Activated gamma-delta T cell (primary cell): ENCODE measurements at regions not wholly inside any gene's neighbourhood (a gene's known extent, or its start where the extent isn't known, plus 50 kb on each side); places are given as distances from the start of the nearest gene placed in this dataset.
"Not testable (repeated sequence)": the region's sequence is repeated elsewhere in the genome, so short reads cannot be mapped to it uniquely, and the experiment has no call there.

ENCODE experiments used
- DNase-seq: peaks from one replicate; lab custom pipeline; 2025; lab: John Stamatoyannopoulos, UW

DNA sequence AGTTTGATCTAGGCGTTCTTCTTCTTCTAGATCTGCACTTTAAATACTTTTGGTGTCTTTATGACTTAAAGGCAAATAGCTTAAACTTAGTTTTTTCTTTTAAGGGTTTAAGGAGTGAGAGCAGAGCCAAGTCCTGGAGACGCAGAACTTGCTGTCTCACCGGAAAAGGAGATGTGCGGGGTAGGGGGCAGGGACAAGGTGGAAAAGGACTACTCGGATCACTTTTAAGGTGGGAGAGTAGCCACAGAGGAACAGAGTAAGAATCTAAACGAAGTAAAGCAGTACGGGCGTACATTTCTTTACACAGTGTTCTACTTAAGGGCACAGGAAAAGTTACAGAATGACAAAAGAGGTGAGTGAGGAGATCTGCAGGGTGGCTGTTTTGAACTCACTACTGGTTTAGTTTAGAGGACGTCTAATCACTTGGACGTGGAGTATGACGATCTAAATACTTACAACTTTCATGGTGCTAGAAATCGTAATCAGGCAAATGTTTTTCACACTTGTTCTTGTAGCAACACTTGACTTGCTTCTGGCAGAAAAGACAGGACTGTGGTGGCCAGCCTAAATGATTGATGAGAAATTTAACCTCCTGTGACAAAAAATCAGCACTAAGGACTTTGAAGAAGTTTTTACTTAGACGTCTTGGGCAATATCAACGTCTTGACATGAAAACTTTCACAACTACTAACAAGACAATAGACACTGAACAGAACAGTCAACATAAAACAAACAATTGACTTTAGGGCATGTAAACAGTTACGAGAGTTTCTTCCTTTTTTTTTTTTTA lies 127.0 kb downstream of the ART5 start:
- not testable (repeated sequence) for DNase-seq

DNA sequence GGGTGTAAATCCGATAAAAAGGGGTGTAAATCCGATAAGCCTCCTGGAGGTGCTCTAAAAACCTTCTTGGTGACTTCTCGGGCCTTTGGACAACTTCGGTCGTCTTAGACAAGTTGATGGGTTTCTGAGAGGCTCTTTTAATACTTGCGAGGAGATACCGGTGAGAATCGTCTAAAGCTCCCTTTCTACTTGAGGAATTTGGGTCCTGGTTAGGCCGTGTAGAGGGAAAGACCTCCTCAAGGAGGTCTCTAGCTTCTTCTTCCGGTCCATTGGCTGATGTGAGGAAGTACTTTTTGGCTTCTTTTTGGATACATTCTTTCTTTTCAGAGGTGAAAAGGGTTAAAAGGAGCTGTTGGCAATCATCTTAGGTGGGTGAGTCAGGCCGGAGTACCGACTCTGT lies 128.5 kb downstream of the ART5 start:
- DNase-seq, result not testable (repeated sequence)

DNA sequence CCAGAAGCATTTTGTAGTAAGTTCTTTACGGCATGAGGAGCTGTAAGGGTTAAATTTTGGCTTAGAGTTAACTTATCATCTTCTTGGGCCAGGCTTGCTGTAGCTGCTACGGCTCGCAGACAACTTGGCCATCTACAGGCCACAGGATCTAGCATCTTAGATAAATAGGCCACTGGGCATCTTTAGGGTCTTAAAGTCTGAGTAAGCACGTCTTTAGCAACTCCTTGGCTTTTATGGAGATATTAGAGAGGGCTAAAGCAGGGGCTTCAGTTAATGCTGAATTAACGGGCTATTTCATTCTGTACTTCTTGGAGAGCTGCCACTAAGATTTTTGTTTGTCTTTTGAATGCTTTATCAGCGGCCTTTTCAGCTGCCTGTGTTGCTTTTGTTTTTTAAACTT lies 129.0 kb downstream of the ART5 start:
- DNase-seq, result not testable (repeated sequence)

DNA sequence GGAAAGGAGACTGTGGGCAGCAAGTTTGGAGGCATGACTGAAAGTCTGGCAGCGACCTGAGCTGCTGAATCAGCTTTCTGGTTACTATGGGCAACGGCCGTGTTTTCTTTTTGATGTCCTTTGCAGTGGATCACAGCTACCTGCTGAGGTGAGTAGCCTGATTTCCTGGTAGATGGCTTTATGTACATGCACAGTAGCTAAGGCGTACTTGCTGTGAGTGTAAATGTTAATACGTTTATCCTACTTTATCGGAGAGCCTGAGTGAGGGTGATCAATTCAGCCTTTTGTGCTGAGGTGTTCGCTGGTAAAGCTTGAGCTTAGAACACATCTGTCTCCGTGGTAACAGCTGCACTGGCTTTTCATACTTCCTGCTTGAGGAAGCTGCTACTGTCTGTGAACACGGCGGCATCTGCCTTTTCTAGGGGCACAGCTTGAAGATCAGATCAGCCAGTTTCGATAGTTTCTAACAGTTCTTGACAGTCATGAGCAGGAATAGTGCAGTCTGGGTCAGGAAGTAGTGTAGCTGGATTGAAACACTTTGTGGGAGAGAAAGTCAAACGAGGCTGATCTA lies 129.6 kb downstream of the ART5 start:
- not testable (repeated sequence) for DNase-seq

DNA sequence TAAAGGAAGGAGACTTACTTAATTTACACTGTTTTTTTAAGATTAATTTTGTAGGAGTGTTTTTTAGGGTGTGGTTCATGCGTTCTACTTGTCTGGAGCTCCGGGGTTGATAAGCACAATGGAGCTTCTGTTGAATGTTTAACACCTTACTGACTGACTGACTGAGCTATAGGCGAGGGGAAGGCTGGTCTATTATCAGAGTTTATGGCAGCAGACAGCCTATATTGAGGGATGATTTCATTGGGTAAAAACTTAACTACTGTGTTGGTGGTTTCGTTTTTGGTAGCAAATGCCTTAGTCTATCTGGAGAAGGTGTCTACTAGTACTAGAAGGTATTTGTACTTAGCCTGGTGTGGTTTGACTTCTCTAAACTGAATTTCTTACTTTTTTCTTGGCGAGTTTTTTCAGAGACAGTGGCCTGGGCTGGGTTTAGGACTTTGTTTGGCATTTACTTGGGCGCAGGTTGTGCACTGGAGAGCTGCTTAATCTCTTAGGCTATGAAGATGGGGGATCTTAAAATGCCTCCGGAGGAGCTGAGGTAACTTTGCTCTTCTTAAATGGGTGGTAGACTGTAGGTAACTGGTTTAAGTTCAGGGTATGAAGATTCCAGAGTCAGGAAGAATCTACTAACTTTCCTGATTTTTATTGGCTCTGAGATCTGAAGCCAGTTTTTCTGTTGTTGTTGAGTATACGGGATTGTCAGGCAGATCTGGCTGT lies 130.2 kb downstream of the ART5 start:
- not testable (repeated sequence) for DNase-seq

DNA sequence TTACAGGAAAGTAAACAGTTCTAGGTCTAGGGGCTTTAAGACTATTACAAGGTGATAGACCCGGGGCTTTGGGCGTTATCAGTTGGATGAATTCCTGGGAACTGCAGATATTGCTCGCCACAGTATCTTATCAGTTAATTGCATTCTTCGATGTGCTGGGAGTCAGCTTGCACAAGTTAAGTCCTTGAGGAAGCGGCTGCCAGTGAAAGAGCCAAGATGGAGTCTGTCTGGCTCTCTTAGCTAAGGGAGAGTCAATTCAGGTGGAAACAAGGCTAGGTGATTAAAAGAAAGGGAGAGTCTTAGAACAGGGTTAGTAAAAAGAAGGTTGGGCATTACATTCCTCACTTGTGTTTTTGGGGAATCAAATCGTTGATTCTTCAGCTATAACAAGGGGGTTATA lies 130.6 kb upstream of the ZNF195 start:
- DNase-seq, result not testable (repeated sequence)

DNA sequence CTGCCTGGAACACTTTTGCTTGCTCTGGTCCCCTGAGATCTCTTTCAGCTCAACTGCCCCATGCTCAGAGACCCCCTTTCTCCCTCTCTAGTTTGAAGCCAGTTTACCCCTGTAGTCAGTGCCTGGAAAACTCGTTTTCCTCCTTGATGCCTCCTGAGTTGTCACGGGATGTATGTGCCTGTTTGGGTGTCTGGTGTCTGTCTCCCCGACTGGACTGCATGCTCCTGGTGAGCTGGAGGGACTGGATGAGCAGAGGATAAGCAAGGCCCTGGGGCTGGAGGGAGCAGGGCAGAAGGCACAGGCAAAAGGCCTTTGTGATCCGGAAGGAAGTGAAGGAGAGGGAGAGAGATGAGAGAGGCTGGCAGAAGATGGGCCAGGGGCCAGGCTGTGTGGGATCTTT lies 120.3 kb upstream of the ZNF195 start:
- DNase-seq, result not testable (repeated sequence)

DNA sequence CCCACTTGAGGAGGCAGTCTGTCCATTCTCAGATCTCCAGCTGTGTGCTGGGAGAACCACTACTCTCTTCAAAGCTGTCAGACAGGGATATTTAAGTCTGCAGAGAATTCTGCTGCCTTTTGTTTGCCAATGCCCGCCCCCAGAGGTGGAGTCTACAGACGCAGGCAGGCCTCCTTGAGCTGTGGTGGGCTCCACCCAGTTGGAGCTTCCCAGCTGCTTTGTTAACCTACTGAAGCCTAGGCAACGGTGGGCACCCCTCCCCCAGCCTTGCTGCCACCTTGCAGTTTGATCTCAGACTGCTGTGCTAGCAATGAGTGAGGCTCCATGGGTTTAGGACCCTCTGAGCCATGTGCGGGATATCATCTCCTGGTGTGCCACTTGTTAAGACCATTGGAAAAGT lies 119.4 kb upstream of the ZNF195 start:
- DNase-seq, result not testable (repeated sequence)

DNA sequence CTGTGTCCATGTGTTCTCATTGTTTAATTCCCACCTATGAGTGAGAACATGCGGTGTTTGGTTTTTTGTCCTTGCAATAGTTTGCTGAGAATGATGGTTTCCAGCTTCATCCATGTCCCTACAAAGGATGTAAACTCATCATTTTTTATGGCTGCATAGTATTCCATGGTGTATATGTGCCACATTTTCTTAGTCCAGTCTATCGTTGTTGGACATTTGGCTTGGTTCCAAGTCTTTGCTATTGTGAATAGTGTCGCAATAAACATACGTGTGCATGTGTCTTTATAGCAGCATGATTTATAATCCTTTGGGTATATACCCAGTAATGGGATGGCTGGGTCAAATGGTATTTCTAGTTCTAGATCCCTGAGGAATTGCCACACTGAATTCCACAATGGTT lies 114.2 kb upstream of the ZNF195 start:
- not testable (repeated sequence) for DNase-seq

DNA sequence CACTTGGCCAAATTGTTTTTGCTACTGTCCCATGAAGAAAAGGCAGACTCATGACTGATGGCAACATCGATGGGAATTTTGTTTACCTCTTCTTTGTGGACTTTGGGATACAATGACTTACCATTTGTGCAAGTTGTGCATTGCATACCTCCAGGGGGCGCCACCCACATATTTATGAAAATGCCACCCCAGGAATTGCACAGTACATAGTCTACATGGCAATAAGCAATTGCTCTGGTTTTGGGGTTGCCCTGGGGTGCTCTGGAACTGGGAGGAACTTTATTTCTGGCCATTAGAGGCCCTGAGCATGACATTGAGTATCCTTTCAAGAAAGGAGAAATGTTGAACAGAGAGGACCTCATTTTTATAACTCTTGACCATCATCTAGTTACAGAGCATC lies 109.1 kb upstream of the ZNF195 start:
- not testable (repeated sequence) for DNase-seq

DNA sequence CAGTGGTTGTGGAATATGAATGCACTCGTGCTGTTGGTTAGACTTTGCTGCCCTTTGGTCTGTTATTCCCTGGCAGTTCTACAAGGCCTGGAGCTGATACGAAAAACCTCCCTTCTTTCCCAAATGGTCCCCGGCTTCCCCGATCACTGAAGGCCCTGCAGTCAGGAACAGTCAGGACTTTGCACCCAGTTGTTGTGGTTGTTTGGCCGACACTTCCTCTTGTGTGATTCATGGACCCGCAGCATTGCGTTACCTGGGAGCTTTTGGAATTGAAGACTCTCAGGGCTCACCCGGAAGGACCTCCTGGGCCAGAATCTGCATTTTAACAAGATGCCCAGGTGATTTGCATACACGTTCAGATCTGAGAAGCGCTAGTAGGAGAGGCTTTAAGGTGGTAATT lies 106.8 kb upstream of the ZNF195 start:
- DNase-seq, result not testable (repeated sequence)

DNA sequence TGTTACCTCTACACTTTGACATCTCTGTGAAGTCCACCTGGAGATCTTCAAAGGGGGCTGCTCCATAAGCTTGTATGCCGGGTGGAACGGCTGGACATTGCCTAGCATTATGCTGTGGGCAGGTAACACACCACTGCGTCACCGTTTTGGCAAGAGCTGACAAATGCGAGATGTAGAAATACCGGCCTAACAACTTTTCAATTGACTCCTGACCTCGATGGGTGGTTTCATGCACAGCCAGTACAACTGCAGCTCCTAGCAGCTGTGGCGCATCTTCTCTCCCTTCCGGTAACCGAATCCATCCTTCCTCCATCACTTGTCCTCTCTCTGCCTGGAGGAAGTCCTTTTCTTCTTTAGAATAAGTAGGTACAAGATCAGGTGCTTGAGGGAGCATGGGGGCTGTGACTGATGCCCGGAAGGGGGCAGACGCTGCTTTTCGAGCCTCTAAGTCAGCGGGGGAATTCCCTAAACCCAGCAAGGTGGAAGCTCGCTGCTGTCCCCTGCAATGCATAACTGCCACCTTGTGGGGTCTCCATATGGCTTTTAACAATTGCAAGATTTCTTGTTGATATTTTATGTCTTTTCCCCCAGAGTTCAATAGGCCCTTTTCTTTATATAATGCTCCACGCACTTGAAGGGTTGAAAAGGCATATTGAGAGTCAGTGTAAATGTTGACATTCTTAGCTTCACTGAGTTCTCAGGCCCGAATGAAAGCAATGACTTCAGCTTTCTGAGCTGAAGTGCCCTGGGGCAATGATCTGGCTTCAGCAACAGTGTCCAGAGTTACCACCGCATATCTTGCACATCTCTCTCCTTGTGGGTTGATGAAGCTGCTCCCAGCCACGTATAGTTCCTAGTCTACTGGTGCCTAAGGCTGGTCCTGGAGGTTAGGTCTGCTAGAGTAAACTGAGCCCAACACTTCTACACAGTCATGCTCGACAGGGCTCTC lies 98.3 kb upstream of the ZNF195 start:
- DNase-seq, result not testable (repeated sequence)

DNA sequence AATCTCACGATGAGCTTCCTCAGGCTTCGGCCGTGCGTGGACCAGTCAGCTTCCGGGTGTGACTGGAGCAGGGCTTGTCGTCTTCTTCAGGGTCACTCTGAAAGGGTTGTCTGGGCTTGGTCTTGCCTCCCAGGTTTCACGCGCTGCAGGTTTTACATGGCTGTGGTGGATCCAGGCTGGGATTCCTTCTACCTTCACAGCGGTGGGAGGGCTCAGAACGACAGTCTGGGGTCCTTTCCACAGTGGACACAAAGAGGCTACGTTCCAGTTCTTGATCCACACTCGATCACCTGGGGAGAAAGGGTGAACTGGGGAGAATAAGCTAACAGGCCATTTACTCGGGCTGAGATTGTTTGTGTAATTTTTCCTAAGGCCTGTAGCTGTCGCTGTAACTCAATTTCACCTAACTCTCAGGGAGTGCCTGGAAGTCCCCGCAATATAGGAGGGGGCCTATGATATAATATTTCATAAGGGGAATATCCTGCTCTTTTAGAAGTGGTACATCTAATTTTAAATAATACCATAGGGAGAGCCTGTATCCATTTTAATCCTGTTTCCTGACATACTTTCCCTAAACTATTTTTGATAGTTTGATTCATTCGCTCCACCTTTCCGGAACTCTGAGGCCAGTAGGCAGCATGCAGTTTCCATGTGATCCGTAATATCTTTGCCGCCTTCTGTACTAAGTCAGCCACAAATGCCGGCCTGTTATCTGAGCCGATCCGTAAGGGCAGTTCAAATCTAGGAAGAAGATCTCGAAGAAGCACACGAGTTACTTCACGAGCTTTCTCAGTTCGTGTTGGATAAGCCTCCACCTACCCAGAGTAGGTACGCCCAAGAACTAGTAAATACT lies 97.4 kb upstream of the ZNF195 start:
- not testable (repeated sequence) for DNase-seq

DNA sequence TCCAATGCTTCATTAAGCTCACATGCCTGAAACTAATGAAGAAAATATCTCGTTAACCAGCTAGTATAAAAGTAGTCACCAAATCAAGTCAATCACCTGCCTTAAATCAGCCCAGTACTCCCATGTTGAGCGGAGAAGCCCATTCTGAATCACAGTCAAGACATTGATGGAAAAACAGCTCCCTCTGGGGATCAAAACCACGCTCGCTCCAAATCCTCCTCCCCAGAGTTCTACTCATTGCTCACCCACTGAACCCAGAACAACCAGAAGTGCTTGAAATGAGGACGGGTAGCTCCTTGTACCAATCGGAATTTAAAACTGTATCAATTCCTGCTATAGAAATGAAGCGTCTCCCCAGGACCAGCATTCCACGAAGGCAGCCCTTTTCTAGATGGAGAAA lies 90.0 kb upstream of the ZNF195 start:
- not testable (repeated sequence) for DNase-seq

DNA sequence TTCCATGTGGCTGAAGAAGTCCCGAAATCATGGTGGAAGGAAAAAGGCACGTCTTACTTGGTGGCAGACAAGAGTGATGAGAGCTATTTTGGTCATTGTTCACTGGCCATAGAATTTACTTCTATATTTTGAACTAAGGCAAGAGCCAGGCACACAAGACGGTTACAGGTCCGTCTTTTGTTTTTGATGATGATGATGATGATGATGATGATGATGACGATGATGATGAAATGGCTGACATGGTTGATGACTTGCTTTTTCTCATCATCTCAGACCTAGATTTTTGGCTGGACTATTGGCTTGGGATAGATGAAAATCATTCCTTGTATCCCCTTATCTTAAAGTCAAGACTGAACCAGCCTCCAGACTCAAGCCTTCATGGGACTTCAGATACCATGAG lies 88.7 kb upstream of the ZNF195 start:
- DNase-seq, result not testable (repeated sequence)

DNA sequence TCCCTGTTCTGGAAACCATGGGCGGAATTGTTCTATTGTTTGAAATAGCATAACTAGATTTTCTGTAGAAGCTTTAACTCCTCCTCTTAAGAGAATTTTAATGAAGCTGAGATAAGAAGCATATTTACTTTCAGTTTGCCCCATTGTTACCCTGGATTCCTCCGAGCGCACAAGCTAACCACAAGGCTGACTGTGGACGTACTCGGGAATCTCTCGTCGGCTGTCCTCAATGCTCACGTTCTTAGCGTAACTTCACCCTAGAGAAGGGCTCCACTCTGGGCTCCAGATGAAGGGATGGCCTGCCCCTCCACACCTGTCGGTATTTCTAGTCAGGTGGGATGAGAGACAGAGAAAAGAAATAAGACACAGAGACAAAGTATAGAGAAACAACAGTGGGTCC lies 76.7 kb upstream of the ZNF195 start:
- not testable (repeated sequence) for DNase-seq

DNA sequence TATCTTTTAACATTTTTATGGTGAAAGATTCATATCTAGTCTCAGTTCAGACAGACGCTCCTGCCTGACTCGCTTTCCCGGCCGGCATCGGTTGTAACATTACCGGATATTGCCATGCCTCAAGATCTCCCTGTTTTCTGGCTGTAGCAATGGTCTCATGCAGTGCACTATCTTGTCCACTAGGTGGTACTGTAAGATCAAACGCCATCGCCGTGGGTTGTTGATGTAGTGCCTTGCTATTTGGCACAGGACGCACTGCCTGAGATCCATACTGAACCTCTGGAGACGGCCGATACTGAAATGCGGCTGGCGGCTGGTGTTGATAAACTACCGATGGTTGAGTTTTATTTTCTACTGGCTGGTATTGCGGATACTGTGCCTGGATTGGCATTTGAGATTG lies 75.9 kb upstream of the ZNF195 start:
- DNase-seq, result not testable (repeated sequence)

DNA sequence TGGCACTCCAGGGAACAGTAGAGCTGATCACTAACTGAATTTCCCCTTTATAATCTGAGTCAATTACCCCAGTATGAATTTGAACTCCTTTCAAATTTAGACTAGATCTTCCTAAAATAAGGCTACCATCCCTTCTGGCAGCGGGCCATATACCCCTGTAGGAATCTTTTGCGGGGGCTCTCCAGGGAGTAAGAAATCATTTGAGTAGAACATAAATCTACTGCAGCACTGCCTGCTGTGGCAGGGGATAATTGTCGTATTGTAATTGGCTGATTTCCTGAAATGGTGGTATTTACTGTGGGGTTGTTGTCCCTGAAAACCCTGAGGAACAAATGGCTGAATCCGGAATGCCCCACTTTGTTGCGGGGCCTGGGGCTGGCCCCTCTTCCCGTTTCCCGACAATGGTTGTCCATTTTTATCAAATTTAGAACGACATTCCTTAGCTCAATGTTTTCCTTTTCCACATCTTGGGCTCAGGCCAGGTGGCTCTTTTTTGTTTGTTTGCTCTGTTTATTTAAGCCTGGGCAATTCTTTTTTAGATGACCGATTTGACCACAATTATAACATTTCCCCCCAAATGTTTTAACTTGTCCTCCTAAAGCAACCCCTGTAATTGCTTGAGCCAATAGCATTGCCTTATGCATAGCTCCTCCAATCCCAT lies 74.8 kb upstream of the ZNF195 start:
- DNase-seq, result not testable (repeated sequence)

DNA sequence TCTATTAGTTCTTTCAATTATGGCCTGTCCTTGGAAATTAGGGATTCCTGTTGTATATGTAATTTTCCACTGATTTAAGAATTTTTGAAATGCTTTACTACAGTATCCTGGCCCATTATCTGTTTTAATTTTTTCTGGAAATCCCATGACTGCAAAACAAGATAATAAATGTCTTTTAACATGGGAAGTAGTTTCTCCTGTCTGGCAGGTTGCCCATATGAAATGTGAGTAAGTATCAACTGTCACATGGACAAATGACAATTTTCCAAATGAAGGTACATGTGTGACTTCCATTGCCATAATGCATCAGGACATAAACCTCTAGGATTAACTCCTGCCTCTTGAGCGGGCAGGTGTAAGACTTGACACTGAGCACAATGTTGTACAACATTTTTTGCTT lies 71.9 kb upstream of the ZNF195 start:
- not testable (repeated sequence) for DNase-seq

DNA sequence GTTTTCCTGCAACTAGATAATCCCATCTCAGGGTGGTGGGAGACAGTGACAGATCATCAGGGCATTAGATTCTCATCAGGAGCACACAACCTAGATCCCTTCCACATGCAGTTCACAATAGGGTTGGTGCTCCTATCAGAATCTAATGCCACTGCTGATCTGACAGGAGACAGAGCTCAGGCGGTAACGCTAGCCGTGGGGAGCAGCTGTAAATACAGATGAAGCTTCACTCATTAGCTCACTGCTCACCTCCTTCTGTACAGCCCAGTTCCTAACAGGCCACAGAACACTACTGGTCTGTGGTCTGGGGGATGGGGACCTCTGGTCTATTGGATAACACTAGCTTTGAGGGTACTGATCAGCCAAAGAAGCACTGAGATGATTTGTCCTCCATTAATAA lies 66.6 kb upstream of the ZNF195 start:
- DNase-seq, result not testable (repeated sequence)
